GOT3 (cell line): ENCODE measurements at regions not wholly inside any gene's neighbourhood (a gene's known extent, or its start where the extent isn't known, plus 50 kb on each side); places are given as distances from the start of the nearest gene placed in this dataset.

Experiments
- DNase-seq: peaks from one replicate; lab custom pipeline; 2025; ENCODE audit warnings: mixed read lengths; lab: John Stamatoyannopoulos, UW

GRCh38 chr12:77629141-77629540 lies 201.6 kb upstream of the NAV3 start:
- no peak for DNase-seq

- peak; percentile 99 for DNase-seq
These were observed 205.3 kb upstream of the NAV3 start for GRCh38 chr12:77625441-77625840.

GRCh38 chr12:77619425-77619824 lies 211.3 kb upstream of the NAV3 start:
- no peak for DNase-seq

GRCh38 chr12:77617818-77618217 lies 212.9 kb upstream of the NAV3 start:
- no peak for DNase-seq

GRCh38 chr12:77615332-77615731 lies 215.4 kb upstream of the NAV3 start:
- no peak for DNase-seq

- no peak for DNase-seq
These were observed 217.3 kb upstream of the NAV3 start for GRCh38 chr12:77613411-77613810.

GRCh38 chr12:77610446-77610845 lies 220.2 kb upstream of the NAV3 start:
- no peak for DNase-seq

- no peak for DNase-seq
These were observed 221.7 kb upstream of the NAV3 start for GRCh38 chr12:77609016-77609415.

- no peak for DNase-seq
These were observed 222.3 kb upstream of the NAV3 start for GRCh38 chr12:77608271-77608824.

GRCh38 chr12:77606348-77606747 lies 224.3 kb upstream of the NAV3 start:
- no peak for DNase-seq

GRCh38 chr12:77603946-77604345 lies 226.7 kb upstream of the NAV3 start:
- DNase-seq, result no peak

GRCh38 chr12:77601069-77601468 lies 229.6 kb upstream of the NAV3 start:
- DNase-seq, result no peak

GRCh38 chr12:77600468-77600843 lies 230.2 kb upstream of the NAV3 start:
- DNase-seq, result no peak

GRCh38 chr12:77599782-77600467 lies 230.8 kb upstream of the NAV3 start:
- DNase-seq, result no peak

GRCh38 chr12:77594366-77594765 lies 236.3 kb upstream of the NAV3 start:
- no peak for DNase-seq

- no peak for DNase-seq
These were observed 237.9 kb upstream of the NAV3 start for GRCh38 chr12:77592836-77593235.

- no peak for DNase-seq
These were observed 238.5 kb upstream of the NAV3 start for GRCh38 chr12:77591959-77592743.

- DNase-seq, result no peak
These were observed 240.4 kb upstream of the NAV3 start for GRCh38 chr12:77590306-77590705.

GRCh38 chr12:77584860-77585259 lies 245.8 kb upstream of the NAV3 start:
- no peak for DNase-seq

- DNase-seq, result no peak
These were observed 252.1 kb upstream of the NAV3 start for GRCh38 chr12:77578466-77579220.

GRCh38 chr12:77577791-77578190 lies 252.9 kb upstream of the NAV3 start:
- DNase-seq, result no peak

- no peak for DNase-seq
These were observed 255.2 kb upstream of the NAV3 start for GRCh38 chr12:77575376-77575919.
